Common myeloid progenitor, CD34-positive (primary cell): ENCODE measurements at regions not wholly inside any gene's neighbourhood (a gene's known extent, or its start where the extent isn't known, plus 50 kb on each side); places are given as distances from the start of the nearest gene placed in this dataset.

Experiments used
- CTCF ChIA-PET: fragments of 350-600 bp; sonication (Branson Sonifier 250); formaldehyde crosslinking; loops from one replicate; lab custom pipeline; 2021; ENCODE audit warnings: antibody characterized with exemption; lab: Charles Lee
- POLR2A ChIA-PET: fragments of 350-600 bp; sonication (Branson Sonifier 250); formaldehyde crosslinking; loops from one replicate; lab custom pipeline; 2021; ENCODE audit warnings: antibody characterized with exemption; lab: Charles Lee
- DNase-seq, 3 donors: peaks; one replicate each; pipeline versions ENCODE4 v3.0.0 to v3.0.0-alpha.2; 2013
- H3K27ac ChIP-seq, 2 experiments: 1 replicate in 1 of 2; 2 replicates in 1 of 2; pipeline ENCODE4 v1.7.0; 2013; ENCODE audit warnings: inconsistent platforms in 2 of 2, low read length in 2 of 2, mild to moderate bottlenecking in 2 of 2, low read depth in 1 of 2, moderate library complexity in 1 of 2; ENCODE audit not compliant: severe bottlenecking in 2 of 2, insufficient read depth in 1 of 2, poor library complexity in 1 of 2
- H3K27me3 ChIP-seq, 5 experiments: replicated peaks in 2 of 5; 1 replicate in 3 of 5; 2 replicates in 2 of 5; pipeline versions ENCODE4 v1.6.1 to v1.7.0; 2013; ENCODE audit warnings: low read length in 4 of 5, mild to moderate bottlenecking in 2 of 5, moderate library complexity in 2 of 5, inconsistent platforms in 1 of 5; ENCODE audit not compliant: insufficient read depth in 5 of 5, control insufficient read depth in 4 of 5
- H3K36me3 ChIP-seq, 4 experiments: 1 replicate in 2 of 4; 2 replicates in 2 of 4; pipeline versions ENCODE4 v1.6.1 to v1.7.0; 2013; ENCODE audit warnings: low read length in 3 of 4, control low read depth in 1 of 4, mild to moderate bottlenecking in 1 of 4; ENCODE audit not compliant: control insufficient read depth in 4 of 4, insufficient read depth in 4 of 4
- H3K4me1 ChIP-seq, 4 experiments: 1 replicate in 3 of 4; 2 replicates in 1 of 4; pipeline versions ENCODE4 v1.6.1 to v1.7.1; 2013; ENCODE audit warnings: low read length in 3 of 4, mild to moderate bottlenecking in 3 of 4, control low read depth in 1 of 4, inconsistent platforms in 1 of 4, moderate library complexity in 1 of 4; ENCODE audit not compliant: control insufficient read depth in 4 of 4, insufficient read depth in 4 of 4; ENCODE audit errors: control extremely low read depth in 1 of 4
- H3K4me3 ChIP-seq, 7 experiments: 1 replicate in 4 of 7; 2 replicates in 3 of 7; pipeline versions ENCODE4 v1.5.1 to v1.7.0; 2013; ENCODE audit warnings: mild to moderate bottlenecking in 7 of 7, low read length in 6 of 7, moderate library complexity in 6 of 7, inconsistent platforms in 2 of 7, low read depth in 2 of 7, control low read depth in 1 of 7; ENCODE audit not compliant: insufficient read depth in 4 of 7, control insufficient read depth in 1 of 7; ENCODE audit errors: extremely low read depth in 1 of 7
- H3K9me3 ChIP-seq, 5 experiments: 1 replicate in 4 of 5; 2 replicates in 1 of 5; pipeline versions ENCODE4 v1.6.1 to v1.7.1; 2013; ENCODE audit warnings: low read length in 4 of 5, mild to moderate bottlenecking in 2 of 5, inconsistent platforms in 1 of 5, low read depth in 1 of 5, moderate library complexity in 1 of 5; ENCODE audit not compliant: control insufficient read depth in 4 of 5, insufficient read depth in 2 of 5; ENCODE audit errors: control extremely low read depth in 1 of 5
- WGBS: methylation state at CpG from one replicate; pipeline ENCODE4 v1.1.5; 2013; ENCODE audit not compliant: insufficient coverage; 5-methylcytosine and 5-hydroxymethylcytosine counted together

GRCh38 chr2:122098306-122098705, 342.9 kb downstream of the TSN start:
- no peak overlapping the region for H3K27ac ChIP-seq
- H3K4me3 ChIP-seq: no peak overlapping the region
- CTCF ChIA-PET: no interaction called here
- DNase-seq: no peak
- H3K36me3 ChIP-seq: no peaks in the 10 kb centered on the region
- peaks cover 0 to 4% (median 0%) of the 10 kb centered on the region in 4 experiments for H3K4me1 ChIP-seq
- no peaks in the 10 kb centered on the region for H3K9me3 ChIP-seq
- POLR2A ChIA-PET: no interaction called here
- H3K27me3 ChIP-seq: no peaks in the 10 kb centered on the region
- 100% methylated on average over 1 of the region's 1 CpG for WGBS

- DNase-seq: no peak
- CTCF ChIA-PET: interaction anchor here (1.0 kb wide), 1 partner anchor 76 kb away, joined by 3 read pairs; no protein-coding TSS in a partner anchor
- no peaks in the 10 kb centered on the region for H3K27me3 ChIP-seq
These were observed 344.9 kb downstream of the TSN start for GRCh38 chr2:122100346-122100745.

DNA sequence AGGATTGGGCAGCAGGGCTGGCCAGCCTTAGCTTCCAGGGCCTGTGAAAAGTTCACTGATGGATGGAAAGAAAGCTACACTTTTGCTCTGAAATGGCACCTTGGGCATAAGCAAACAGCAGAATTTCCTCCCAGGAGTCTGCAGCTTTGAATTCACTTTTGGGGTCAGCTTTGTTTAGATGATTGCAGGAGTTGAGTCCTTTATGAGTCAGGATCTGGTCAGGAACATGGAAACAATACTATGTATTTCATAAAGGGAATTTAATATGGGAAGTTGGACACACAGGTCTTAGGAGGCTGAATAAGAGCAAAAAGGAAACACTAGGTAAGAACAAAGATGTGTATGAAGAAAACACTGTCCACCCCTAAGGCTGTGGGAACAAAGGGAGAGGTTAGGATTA, 345.3 kb downstream of the TSN start:
- Histone ChIP-seq H3K36me3 (no peaks in the 10 kb centered on the region), H3K4me3 (no peak overlapping the region), H3K27ac (no peak overlapping the region), H3K27me3 (no peaks in the 10 kb centered on the region), H3K9me3 (peaks cover 0 to 2% (median 0%) of the 10 kb centered on the region in 5 experiments), H3K4me1 (peaks cover 0 to 4% (median 0%) of the 10 kb centered on the region in 4 experiments)
- no peak for DNase-seq
- ChIA-PET POLR2A (no interaction called here), CTCF (interaction anchor here (1.0 kb wide), 1 partner anchor 76 kb away, joined by 3 read pairs; no protein-coding TSS in a partner anchor)

More at GRCh38 chr2:122100346-122100745, 344.9 kb downstream of the TSN start:
- Histone ChIP-seq H3K4me3 (no peak overlapping the region), H3K27ac (no peak overlapping the region), H3K36me3 (no peaks in the 10 kb centered on the region), H3K9me3 (peaks cover 0 to 2% (median 0%) of the 10 kb centered on the region in 5 experiments), H3K4me1 (peaks cover 0 to 4% (median 0%) of the 10 kb centered on the region in 4 experiments)
- WGBS: 60% methylated on average over 1 of the region's 2 CpGs
- POLR2A ChIA-PET: no interaction called here

GRCh38 chr2:122101319-122101718, 345.9 kb downstream of the TSN start:
- POLR2A ChIA-PET: no interaction called here
- H3K4me3 ChIP-seq: no peak overlapping the region

GRCh38 chr2:122105171-122105876, 349.9 kb downstream of the TSN start:
- H3K27ac ChIP-seq: no peak overlapping the region
- H3K4me1 ChIP-seq: peaks cover 0 to 5% (median 0%) of the 10 kb centered on the region in 4 experiments
- no peaks in the 10 kb centered on the region for H3K27me3 ChIP-seq
- no CpG with 5 or more reads among the region's 2 CpGs for WGBS
- peaks cover 0 to 2% (median 0%) of the 10 kb centered on the region in 5 experiments for H3K9me3 ChIP-seq
- no peak for DNase-seq
- no peak overlapping the region for H3K4me3 ChIP-seq
- ChIA-PET CTCF (interaction anchor here (1.2 kb wide), 1 partner anchor 13 kb away, joined by 4 read pairs; no protein-coding TSS in a partner anchor), POLR2A (no interaction called here)
- H3K36me3 ChIP-seq: no peaks in the 10 kb centered on the region

More at GRCh38 chr2:122101319-122101718, 345.9 kb downstream of the TSN start:
- no peaks in the 10 kb centered on the region for H3K36me3 ChIP-seq
- H3K27ac ChIP-seq: no peak overlapping the region
- CTCF ChIA-PET: interaction anchor here (1.0 kb wide), 1 partner anchor 77 kb away, joined by 3 read pairs; no protein-coding TSS in a partner anchor
- no peaks in the 10 kb centered on the region for H3K27me3 ChIP-seq
- WGBS: 97% methylated on average over 5 of the region's 5 CpGs
- peaks cover 0 to 2% (median 0%) of the 10 kb centered on the region in 5 experiments for H3K9me3 ChIP-seq
- DNase-seq: no peak
- peaks cover 0 to under 1% (median 0%) of the 10 kb centered on the region in 4 experiments for H3K4me1 ChIP-seq

DNA sequence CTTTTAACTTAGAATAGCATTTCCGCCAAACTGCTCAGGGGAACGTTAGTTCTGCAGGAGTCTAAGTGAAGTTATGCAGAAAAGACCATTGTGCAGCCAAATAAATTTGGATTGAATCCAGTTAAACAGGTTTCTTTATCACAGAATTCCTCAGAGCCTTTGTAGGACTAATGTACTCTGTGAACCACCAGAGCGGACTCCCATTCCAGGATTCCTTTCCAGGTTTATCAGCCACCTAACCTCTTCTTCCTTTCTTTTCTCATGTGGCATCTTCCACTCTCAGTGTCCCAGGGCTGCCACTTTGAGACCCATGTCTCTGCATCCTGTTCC, 350.4 kb downstream of the TSN start:
- H3K27ac ChIP-seq: no peak overlapping the region
- 17% methylated on average over 1 of the region's 3 CpGs for WGBS
- H3K4me3 ChIP-seq: no peak overlapping the region
- H3K36me3 ChIP-seq: no peaks in the 10 kb centered on the region
- H3K4me1 ChIP-seq: peaks cover 0 to 5% (median 0%) of the 10 kb centered on the region in 4 experiments
- no peak for DNase-seq
- POLR2A ChIA-PET: no interaction called here
- no peaks in the 10 kb centered on the region for H3K27me3 ChIP-seq
- CTCF ChIA-PET: interaction anchor here (1.2 kb wide), 1 partner anchor 13 kb away, joined by 4 read pairs; no protein-coding TSS in a partner anchor
- H3K9me3 ChIP-seq: peaks cover 0 to 2% (median 0%) of the 10 kb centered on the region in 5 experiments

- CTCF ChIA-PET: no interaction called here
- 100% methylated on average over 1 of the region's 1 CpG for WGBS
- no peak overlapping the region for H3K27ac ChIP-seq
These were observed 352.7 kb downstream of the TSN start for GRCh38 chr2:122108186-122108585.

More at GRCh38 chr2:122108186-122108585, 352.7 kb downstream of the TSN start:
- no peak for DNase-seq
- Histone ChIP-seq H3K4me1 (peaks cover 0 to 5% (median 0%) of the 10 kb centered on the region in 4 experiments), H3K36me3 (no peaks in the 10 kb centered on the region), H3K27me3 (no peaks in the 10 kb centered on the region), H3K4me3 (no peak overlapping the region), H3K9me3 (peaks cover 0 to 2% (median 0%) of the 10 kb centered on the region in 5 experiments)
- POLR2A ChIA-PET: no interaction called here
